ENCODE measurements at regions not wholly inside any gene's neighbourhood (a gene's known extent, or its start where the extent isn't known, plus 50 kb on each side); places are given as distances from the start of the nearest gene placed in this dataset.

DNA sequence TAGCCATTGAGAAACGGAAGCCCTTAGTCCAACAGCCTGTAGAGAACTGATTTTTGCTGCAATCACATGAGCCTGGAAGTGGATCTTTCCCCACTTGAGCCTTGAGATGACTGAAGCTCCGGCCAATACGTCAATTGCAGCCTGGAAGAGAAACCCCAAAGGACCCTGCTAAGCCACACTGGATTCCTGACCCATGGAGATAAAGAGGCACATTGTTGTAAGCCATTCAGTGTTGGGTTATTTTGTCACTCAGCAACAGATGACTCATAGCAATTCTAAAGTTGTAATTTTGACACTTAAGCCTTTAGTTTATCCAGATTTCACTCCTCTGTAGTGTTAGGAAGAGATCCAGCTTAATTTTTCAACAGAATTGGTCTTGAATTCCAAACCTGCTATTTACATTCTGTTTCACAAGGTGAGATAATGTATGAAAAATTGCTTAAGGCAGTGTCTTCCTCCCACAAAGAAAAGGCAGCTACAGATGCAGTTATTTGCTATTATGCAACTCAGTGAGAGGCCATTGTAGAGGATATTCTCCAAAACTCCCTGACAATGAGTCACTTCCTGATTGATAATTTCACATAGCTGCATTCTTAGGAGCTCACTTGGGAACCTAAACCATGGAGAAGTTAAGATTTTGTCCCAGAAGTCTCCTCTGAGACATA is 59.4 kb upstream of the TSHZ3 start:
- H3K4me3 ChIP-seq, result no peak overlapping the region
- ChIA-PET POLR2A (no interaction called here), CTCF (interaction anchor here (1.1 kb wide), 1 partner anchor 9 kb away, joined by 3 read pairs; no protein-coding TSS in a partner anchor)
- H3K27ac ChIP-seq, result no peak overlapping the region
- ATAC-seq, result peak in 1 of 2 experiments; percentile 54; a peak in 1 of 6 replicates
- 0 out of 3 replicates have a peak, but pooled peaks cover 2% of the 10 kb centered on the region for H3K9me3 ChIP-seq
- DNase-seq (ENCODE audit: low read depth in 1 of 2, low spot score in 1 of 2), result peak in 1 of 2 experiments; percentile 19
- TF ChIP-seq, protein P1, sequence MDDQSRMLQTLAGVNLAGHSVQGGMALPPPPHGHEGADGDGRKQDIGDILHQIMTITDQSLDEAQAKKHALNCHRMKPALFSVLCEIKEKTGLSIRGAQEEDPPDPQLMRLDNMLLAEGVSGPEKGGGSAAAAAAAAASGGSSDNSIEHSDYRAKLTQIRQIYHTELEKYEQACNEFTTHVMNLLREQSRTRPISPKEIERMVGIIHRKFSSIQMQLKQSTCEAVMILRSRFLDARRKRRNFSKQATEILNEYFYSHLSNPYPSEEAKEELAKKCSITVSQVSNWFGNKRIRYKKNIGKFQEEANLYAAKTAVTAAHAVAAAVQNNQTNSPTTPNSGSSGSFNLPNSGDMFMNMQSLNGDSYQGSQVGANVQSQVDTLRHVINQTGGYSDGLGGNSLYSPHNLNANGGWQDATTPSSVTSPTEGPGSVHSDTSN (IDR thresholded peaks at IDR 0.05), result no peak
- TF ChIP-seq FOSL2 (IDR thresholded peaks at IDR 0.05) (no peak), FOSL2 (CRISPR knock-in tag; IDR thresholded peaks at IDR 0.05) (peak; percentile 20; the same call in 1 of the 2 replicates), ZFP36 (IDR thresholded peaks at IDR 0.05; ENCODE audit: borderline replicate concordance, partially characterized antibody) (no peak), HDAC2 (IDR thresholded peaks at IDR 0.05) (no peak), JUNB (IDR thresholded peaks at IDR 0.05) (peak; percentile 63; the same call in 1 of the 2 replicates), JUN (IDR thresholded peaks at IDR 0.05) (peak in 1 of 2 experiments; percentile 26; a peak in 1 of 5 replicates), HOXB5 (CRISPR knock-in tag; IDR thresholded peaks at IDR 0.05) (no peak), CEBPB (IDR thresholded peaks at IDR 0.05) (peak; percentile 68 to 75), RFX5 (IDR thresholded peaks at IDR 0.05) (peak; percentile 88)
- TF ChIP-seq, protein P2, sequence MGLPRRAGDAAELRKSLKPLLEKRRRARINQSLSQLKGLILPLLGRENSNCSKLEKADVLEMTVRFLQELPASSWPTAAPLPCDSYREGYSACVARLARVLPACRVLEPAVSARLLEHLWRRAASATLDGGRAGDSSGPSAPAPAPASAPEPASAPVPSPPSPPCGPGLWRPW (IDR thresholded peaks at IDR 0.05), result 0 out of 2 replicates have a peak, but pooled peaks have one; percentile 9
- TF ChIP-seq, protein P3, sequence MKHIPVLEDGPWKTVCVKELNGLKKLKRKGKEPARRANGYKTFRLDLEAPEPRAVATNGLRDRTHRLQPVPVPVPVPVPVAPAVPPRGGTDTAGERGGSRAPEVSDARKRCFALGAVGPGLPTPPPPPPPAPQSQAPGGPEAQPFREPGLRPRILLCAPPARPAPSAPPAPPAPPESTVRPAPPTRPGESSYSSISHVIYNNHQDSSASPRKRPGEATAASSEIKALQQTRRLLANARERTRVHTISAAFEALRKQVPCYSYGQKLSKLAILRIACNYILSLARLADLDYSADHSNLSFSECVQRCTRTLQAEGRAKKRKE (CRISPR knock-in tag; IDR thresholded peaks at IDR 0.05; ENCODE audit: low read depth), result no peak
- WGBS (ENCODE audit: missing lambda C conversion rate), result 18% methylated on average over 3 of the region's 3 CpGs
- peaks cover 3% of the 10 kb centered on the region; the same call in 1 of the 3 replicates for H3K4me1 ChIP-seq
- peak overlapping the region; percentile 14; the same call in 1 of the 3 replicates for H3K4me2 ChIP-seq
- FAIRE-seq, result peak; percentile 78

DNA sequence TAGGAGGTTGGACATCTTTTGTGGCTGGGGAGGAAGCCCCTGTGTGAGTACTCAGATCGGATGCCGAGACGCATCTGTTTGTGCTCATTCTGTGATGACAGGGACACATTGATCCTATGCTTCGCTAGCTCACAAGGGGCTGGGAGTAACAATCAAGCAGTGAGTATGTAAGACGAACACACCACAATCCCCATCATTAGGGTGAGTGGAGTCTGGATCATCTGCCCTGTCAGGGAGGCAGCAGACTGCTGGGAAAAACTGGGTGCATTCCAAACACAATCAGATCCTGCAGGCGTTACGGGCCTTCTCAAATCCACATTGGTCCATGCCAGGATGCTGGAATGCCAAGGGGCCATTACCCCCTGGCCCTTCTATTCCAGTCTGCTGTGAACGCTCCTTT is 64.1 kb upstream of the TSHZ3 start:
- Histone ChIP-seq H3K4me1 (peaks cover 3% of the 10 kb centered on the region; the same call in 1 of the 3 replicates), H3K4me3 (no peak overlapping the region), H3K27ac (no peak overlapping the region), H3K4me2 (no peak overlapping the region), H3K9me3 (0 out of 3 replicates have a peak, but pooled peaks cover 2% of the 10 kb centered on the region)
- no peak for TF ChIP-seq FOSL2 (IDR thresholded peaks at IDR 0.05)
- TF ChIP-seq FOSL2 (CRISPR knock-in tag; IDR thresholded peaks at IDR 0.05), result no peak
- TF ChIP-seq, protein P4, sequence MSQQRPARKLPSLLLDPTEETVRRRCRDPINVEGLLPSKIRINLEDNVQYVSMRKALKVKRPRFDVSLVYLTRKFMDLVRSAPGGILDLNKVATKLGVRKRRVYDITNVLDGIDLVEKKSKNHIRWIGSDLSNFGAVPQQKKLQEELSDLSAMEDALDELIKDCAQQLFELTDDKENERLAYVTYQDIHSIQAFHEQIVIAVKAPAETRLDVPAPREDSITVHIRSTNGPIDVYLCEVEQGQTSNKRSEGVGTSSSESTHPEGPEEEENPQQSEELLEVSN (IDR thresholded peaks at IDR 0.05; ENCODE audit: borderline replicate concordance, low read depth), result no peak
- TF ChIP-seq TP53 (CRISPR knock-in tag; IDR thresholded peaks at IDR 0.05), result no peak
- TF ChIP-seq FOSB (CRISPR knock-in tag; IDR thresholded peaks at IDR 0.05), result no peak
- TF ChIP-seq CHD4 (IDR thresholded peaks at IDR 0.05; ENCODE audit: borderline replicate concordance), result no peak
- TF ChIP-seq RFX5 (IDR thresholded peaks at IDR 0.05), result no peak
- TF ChIP-seq, protein P1 (IDR thresholded peaks at IDR 0.05), result no peak
- no peak for TF ChIP-seq RARB (CRISPR knock-in tag; IDR thresholded peaks at IDR 0.05)
- TF ChIP-seq KDM1A (IDR thresholded peaks at IDR 0.05; ENCODE audit: low read depth), result no peak
- no peak for TF ChIP-seq ZNF302 (CRISPR knock-in tag; IDR thresholded peaks at IDR 0.05)
- TF ChIP-seq ZFP36 (IDR thresholded peaks at IDR 0.05; ENCODE audit: borderline replicate concordance, partially characterized antibody), result no peak
- TF ChIP-seq MAZ (IDR thresholded peaks at IDR 0.05; ENCODE audit: borderline replicate concordance, low read depth, low read length), result no peak
- no peak for TF ChIP-seq NR3C1 (IDR thresholded peaks at IDR 0.05)
- TF ChIP-seq SMC3 (IDR thresholded peaks at IDR 0.05), result no peak
- TF ChIP-seq HOXB13 (CRISPR knock-in tag; IDR thresholded peaks at IDR 0.05; ENCODE audit: low read depth), result no peak
- TF ChIP-seq EHMT2 (IDR thresholded peaks at IDR 0.05; ENCODE audit: low read depth), result no peak
- no peak for TF ChIP-seq HEYL (CRISPR knock-in tag; IDR thresholded peaks at IDR 0.05)
- no peak for TF ChIP-seq POLR2A (IDR thresholded peaks at IDR 0.05; ENCODE audit: low read length)
- TF ChIP-seq, protein P5, sequence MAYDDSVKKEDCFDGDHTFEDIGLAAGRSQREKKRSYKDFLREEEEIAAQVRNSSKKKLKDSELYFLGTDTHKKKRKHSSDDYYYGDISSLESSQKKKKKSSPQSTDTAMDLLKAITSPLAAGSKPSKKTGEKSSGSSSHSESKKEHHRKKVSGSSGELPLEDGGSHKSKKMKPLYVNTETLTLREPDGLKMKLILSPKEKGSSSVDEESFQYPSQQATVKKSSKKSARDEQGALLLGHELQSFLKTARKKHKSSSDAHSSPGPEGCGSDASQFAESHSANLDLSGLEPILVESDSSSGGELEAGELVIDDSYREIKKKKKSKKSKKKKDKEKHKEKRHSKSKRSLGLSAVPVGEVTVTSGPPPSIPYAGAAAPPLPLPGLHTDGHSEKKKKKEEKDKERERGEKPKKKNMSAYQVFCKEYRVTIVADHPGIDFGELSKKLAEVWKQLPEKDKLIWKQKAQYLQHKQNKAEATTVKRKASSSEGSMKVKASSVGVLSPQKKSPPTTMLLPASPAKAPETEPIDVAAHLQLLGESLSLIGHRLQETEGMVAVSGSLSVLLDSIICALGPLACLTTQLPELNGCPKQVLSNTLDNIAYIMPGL (CRISPR knock-in tag; IDR thresholded peaks at IDR 0.05; ENCODE audit: borderline replicate concordance), result no peak
- TF ChIP-seq EP300 (IDR thresholded peaks at IDR 0.05), result no peak
- CTCF ChIA-PET, result interaction anchor here (1.0 to 2.1 kb wide), 3 partner anchors 10 to 31 kb away, joined by 3 to 7 read pairs (median 4); no protein-coding TSS in a partner anchor
- ATAC-seq (no peak), FAIRE-seq (no peak), DNase-seq (ENCODE audit: low read depth in 1 of 2, low spot score in 1 of 2) (no peak)
- POLR2A ChIA-PET, result no interaction called here
- 38% methylated on average over 8 of the region's 8 CpGs for WGBS (ENCODE audit: missing lambda C conversion rate)

Data from A549 (cell line).